Erythroblast (primary cell): ENCODE measurements at regions not wholly inside any gene's neighbourhood (a gene's known extent, or its start where the extent isn't known, plus 50 kb on each side); places are given as distances from the start of the nearest gene placed in this dataset.

ENCODE experiments used
- DNase-seq, 2 experiments: peaks; one replicate each; lab custom pipeline; 2025; lab: John Stamatoyannopoulos, UW
- GATA1 ChIP-seq: IDR thresholded peaks from 2 replicates; pipeline ENCODE4 v1.6.1; 2011; ENCODE audit warnings: low read depth, mild to moderate bottlenecking, control low read depth, low read length, moderate library complexity
- POLR2A ChIP-seq: IDR thresholded peaks from 2 replicates; pipeline ENCODE4 v1.6.1; 2011; ENCODE audit warnings: mild to moderate bottlenecking, low read length

GRCh38 chr1:68551459-68551858, 54.6 kb upstream of the DEPDC1 start:
- TF ChIP-seq GATA1 (no peak), POLR2A (no peak)
- DNase-seq: no peak

GRCh38 chr1:68558321-68559026, 61.6 kb upstream of the DEPDC1 start:
- no peak for DNase-seq

GRCh38 chr1:68565923-68566322, 69.0 kb upstream of the DEPDC1 start:
- DNase-seq: no peak
- TF ChIP-seq GATA1 (no peak), POLR2A (no peak)

More at GRCh38 chr1:68558321-68559026, 61.6 kb upstream of the DEPDC1 start:
- TF ChIP-seq POLR2A: no peak
- TF ChIP-seq GATA1: no peak

- no peak for DNase-seq
- no peak for TF ChIP-seq POLR2A
- no peak for TF ChIP-seq GATA1
Observed at GRCh38 chr1:68570871-68571270, 74.0 kb upstream of the DEPDC1 start.

- DNase-seq: no peak
Observed at GRCh38 chr1:68571454-68572235, 74.8 kb upstream of the DEPDC1 start.

GRCh38 chr1:68585351-68585750, 88.5 kb upstream of the DEPDC1 start:
- TF ChIP-seq POLR2A: no peak
- TF ChIP-seq GATA1: no peak
- no peak for DNase-seq

More at GRCh38 chr1:68571454-68572235, 74.8 kb upstream of the DEPDC1 start:
- TF ChIP-seq GATA1 (no peak), POLR2A (no peak)

GRCh38 chr1:68586766-68587165, 89.9 kb upstream of the DEPDC1 start:
- TF ChIP-seq POLR2A (no peak), GATA1 (no peak)
- no peak for DNase-seq

- no peak for DNase-seq
- no peak for TF ChIP-seq GATA1
- TF ChIP-seq POLR2A: no peak
Observed at GRCh38 chr1:68588304-68588703, 91.4 kb upstream of the DEPDC1 start.

- no peak for DNase-seq
- no peak for TF ChIP-seq GATA1
- TF ChIP-seq POLR2A: no peak
Observed at GRCh38 chr1:68590473-68590872, 93.6 kb upstream of the DEPDC1 start.

- TF ChIP-seq POLR2A (no peak), GATA1 (no peak)
- DNase-seq: no peak
Observed at GRCh38 chr1:68594851-68595250, 98.0 kb upstream of the DEPDC1 start.

- TF ChIP-seq POLR2A: no peak
- TF ChIP-seq GATA1: no peak
- peak; percentile 3 to 25 for DNase-seq
Observed at GRCh38 chr1:68600049-68600661, 103.3 kb upstream of the DEPDC1 start.

GRCh38 chr1:68608289-68608688, 111.4 kb upstream of the DEPDC1 start:
- TF ChIP-seq POLR2A: no peak
- TF ChIP-seq GATA1: no peak
- DNase-seq: no peak

GRCh38 chr1:68615312-68615711, 118.4 kb upstream of the DEPDC1 start:
- DNase-seq: no peak
- TF ChIP-seq GATA1 (no peak), POLR2A (no peak)

GRCh38 chr1:68617942-68618341, 121.1 kb upstream of the DEPDC1 start:
- TF ChIP-seq GATA1: no peak
- TF ChIP-seq POLR2A: no peak
- DNase-seq: no peak
